IMR-90 (cell line): ENCODE measurements at regions not wholly inside any gene's neighbourhood (a gene's known extent, or its start where the extent isn't known, plus 50 kb on each side); places are given as distances from the start of the nearest gene placed in this dataset.

Source experiments
- ATAC-seq: fragments of 200-7000 bp; cut with Tn5 transposase; 2 replicates; pipeline ENCODE4 v1.9.1; 2020; ENCODE audit warnings: low read depth, mild to moderate bottlenecking, moderate library complexity
- BruUV-seq: library from RNA; stranded (reverse); fragments of 400-500 nt; replicated peaks from 2 replicates; lab custom pipeline; 2021; lab: Mats Ljungman, UMichigan
- CTCF ChIA-PET: fragments of 300-600 bp; formaldehyde crosslinking; extraction: SDS; loops from one replicate; lab custom pipeline; 2021; ENCODE audit warnings: antibody characterized with exemption; lab: Yijun Ruan, JAX
- POLR2A ChIA-PET: fragments of 300-600 bp; sonication (Branson Sonifier 250); formaldehyde crosslinking; loops from one replicate; lab custom pipeline; 2022; ENCODE audit warnings: antibody characterized with exemption; ENCODE audit not compliant: unreplicated experiment; lab: Charles Lee
- DNase-seq: peaks from one replicate; pipeline ENCODE4 v3.0.0; 2013
- H2AFZ ChIP-seq: replicated peaks from 2 replicates; pipeline ENCODE3; 2013; ENCODE audit warnings: low read length, mild to moderate bottlenecking; ENCODE audit not compliant: poor library complexity
- H2AK5ac ChIP-seq: 2 replicates; pipeline ENCODE4 v1.6.1; 2013; ENCODE audit warnings: low read depth, low read length, inconsistent platforms
- H2AK9ac ChIP-seq: replicated peaks from 2 replicates; pipeline ENCODE3; 2013; ENCODE audit warnings: mild to moderate bottlenecking, low read depth, low read length, moderate library complexity; ENCODE audit not compliant: poor library complexity
- H2BK120ac ChIP-seq: 2 replicates; pipeline ENCODE4 v1.6.1; 2013; ENCODE audit warnings: low read depth, low read length, inconsistent platforms
- H2BK15ac ChIP-seq: 3 replicates; pipeline ENCODE4 v1.6.1; 2013; ENCODE audit warnings: low read depth, low read length, inconsistent platforms
- H2BK20ac ChIP-seq: 2 replicates; pipeline ENCODE4 v1.6.1; 2013; ENCODE audit warnings: low read depth, mild to moderate bottlenecking, inconsistent platforms, low read length, moderate library complexity
- H2BK5ac ChIP-seq: 2 replicates; pipeline ENCODE4 v1.6.1; 2013; ENCODE audit warnings: mild to moderate bottlenecking, low read depth, low read length, inconsistent platforms; ENCODE audit not compliant: poor library complexity, severe bottlenecking
- H3K14ac ChIP-seq: replicated peaks from 2 replicates; pipeline ENCODE4 v1.6.1; 2013; ENCODE audit warnings: low read depth, low read length, inconsistent platforms
- H3K18ac ChIP-seq: 2 replicates; pipeline ENCODE4 v1.6.1; 2013; ENCODE audit warnings: low read depth, low read length, control low read depth
- H3K23ac ChIP-seq: 2 replicates; pipeline ENCODE4 v1.6.1; 2013; ENCODE audit warnings: low read depth, low read length, inconsistent platforms
- H3K27ac ChIP-seq: 2 replicates; pipeline ENCODE4 v1.5.1; 2013; ENCODE audit warnings: mild to moderate bottlenecking, control low read depth, low read length; ENCODE audit not compliant: insufficient read depth
- H3K27me3 ChIP-seq: 2 replicates; pipeline ENCODE4 v1.6.1; 2013; ENCODE audit warnings: low read length; ENCODE audit not compliant: control insufficient read depth, insufficient read depth
- H3K36me3 ChIP-seq: 2 replicates; pipeline ENCODE4 v1.6.1; 2013; ENCODE audit warnings: low read length, mixed read lengths; ENCODE audit not compliant: control insufficient read depth, insufficient read depth
- H3K4ac ChIP-seq: 2 replicates; pipeline ENCODE4 v1.6.1; 2013; ENCODE audit warnings: low read depth, low read length, inconsistent platforms
- H3K4me1 ChIP-seq: 2 replicates; pipeline ENCODE4 v1.6.1; 2013; ENCODE audit warnings: low read length, mixed read lengths; ENCODE audit not compliant: control insufficient read depth, insufficient read depth
- H3K4me2 ChIP-seq: 2 replicates; pipeline ENCODE4 v1.6.1; 2013; ENCODE audit warnings: low read depth, mild to moderate bottlenecking, control low read depth, low read length, moderate library complexity
- H3K4me3 ChIP-seq: 2 replicates; pipeline ENCODE4 v1.5.1; 2013; ENCODE audit warnings: low read depth, mild to moderate bottlenecking, control low read depth, low read length, moderate library complexity; ENCODE audit not compliant: insufficient read depth
- H3K56ac ChIP-seq: 2 replicates; pipeline ENCODE4 v1.6.1; 2013; ENCODE audit warnings: low read length, inconsistent platforms; ENCODE audit not compliant: insufficient read depth; ENCODE audit errors: extremely low read depth
- H3K79me1 ChIP-seq, 2 experiments: 2 replicates each; pipeline ENCODE4 v1.6.1; 2013; ENCODE audit warnings: low read length in 2 of 2, inconsistent platforms in 1 of 2, low read depth in 1 of 2
- H3K9ac ChIP-seq: 2 replicates; pipeline ENCODE4 v1.6.1; 2013; ENCODE audit warnings: low read depth, low read length, control low read depth
- H3K9me1 ChIP-seq: 2 replicates; pipeline ENCODE4 v1.6.1; 2013; ENCODE audit warnings: low read length, inconsistent platforms; ENCODE audit not compliant: insufficient read depth
- H3K9me3 ChIP-seq: 2 replicates; pipeline ENCODE4 v1.6.1; 2013; ENCODE audit warnings: low read length; ENCODE audit not compliant: control insufficient read depth, insufficient read depth
- H4K20me1 ChIP-seq: 2 replicates; pipeline ENCODE4 v1.6.1; 2013; ENCODE audit warnings: low read length, inconsistent platforms; ENCODE audit not compliant: insufficient read depth
- H4K5ac ChIP-seq: 2 replicates; pipeline ENCODE4 v1.6.1; 2013; ENCODE audit warnings: mild to moderate bottlenecking, low read depth, low read length, control low read depth
- H4K8ac ChIP-seq, 2 experiments: 2 replicates each; pipeline ENCODE4 v1.6.1; 2013; ENCODE audit warnings: low read depth in 2 of 2, low read length in 2 of 2, control low read depth in 1 of 2, inconsistent platforms in 1 of 2
- H4K91ac ChIP-seq: 2 replicates; pipeline ENCODE4 v1.6.1; 2013; ENCODE audit warnings: low read depth, low read length, inconsistent platforms; ENCODE audit not compliant: insufficient read depth
- BHLHE40 ChIP-seq: fragments of 150-350 bp; IDR thresholded peaks from 2 replicates; pipeline ENCODE4 v1.6.1; 2016; ENCODE audit warnings: mild to moderate bottlenecking, low read depth, low read length
- CEBPB ChIP-seq: IDR thresholded peaks from 2 replicates; pipeline ENCODE4 v1.6.1; 2012; ENCODE audit warnings: low read depth, low read length, improper control_type of control experiment
- CHD1 ChIP-seq: IDR thresholded peaks from 2 replicates; pipeline ENCODE4 v1.6.1; 2012; ENCODE audit warnings: low read depth, low read length, improper control_type of control experiment
- CTCF ChIP-seq: conservative IDR thresholded peaks from 2 replicates; pipeline ENCODE4 v1.5.1; 2012; ENCODE audit warnings: mild to moderate bottlenecking, low read depth, low read length, improper control_type of control experiment
- ELK1 ChIP-seq: fragments of 150-350 bp; IDR thresholded peaks from 2 replicates; pipeline ENCODE4 v1.6.1; 2016; ENCODE audit warnings: low read depth, mild to moderate bottlenecking, low read length, moderate library complexity, borderline replicate concordance
- FOS ChIP-seq: fragments of 150-350 bp; IDR thresholded peaks from 2 replicates; pipeline ENCODE4 v1.6.1; 2016; ENCODE audit warnings: low read depth, low read length
- MAFK ChIP-seq: IDR thresholded peaks from 2 replicates; pipeline ENCODE4 v1.6.1; 2012; ENCODE audit warnings: low read depth, low read length, improper control_type of control experiment
- MAZ ChIP-seq: IDR thresholded peaks from 2 replicates; pipeline ENCODE4 v1.6.1; 2012; ENCODE audit warnings: low read depth, mild to moderate bottlenecking, low read length, improper control_type of control experiment, moderate library complexity, borderline replicate concordance
- MXI1 ChIP-seq: IDR thresholded peaks from 2 replicates; pipeline ENCODE4 v1.6.1; 2012; ENCODE audit warnings: low read depth, mild to moderate bottlenecking, low read length, moderate library complexity, borderline replicate concordance
- NFE2L2 ChIP-seq: fragments of 150-350 bp; IDR thresholded peaks from 2 replicates; pipeline ENCODE4 v1.6.1; 2016; ENCODE audit warnings: low read depth, mild to moderate bottlenecking, low read length
- POLR2A ChIP-seq: IDR thresholded peaks from 2 replicates; pipeline ENCODE4 v1.6.1; 2012; ENCODE audit warnings: mild to moderate bottlenecking, low read depth, low read length
- RAD21 ChIP-seq: IDR thresholded peaks from 2 replicates; pipeline ENCODE4 v1.6.1; 2012; ENCODE audit warnings: low read length, improper control_type of control experiment
- RFX5 ChIP-seq: IDR thresholded peaks from 2 replicates; pipeline ENCODE4 v1.8.0; 2012; ENCODE audit warnings: low read depth, mild to moderate bottlenecking, low read length, moderate library complexity
- SMC3 ChIP-seq: fragments of 150-350 bp; IDR thresholded peaks from 2 replicates; pipeline ENCODE4 v1.6.1; 2016; ENCODE audit warnings: low read depth, mild to moderate bottlenecking, antibody characterized with exemption, low read length, moderate library complexity
- WGBS, 2 experiments: methylation state at CpG; one replicate each; pipeline versions ENCODE4 v1.1.5 to v1.1.7; 2013; ENCODE audit warnings: missing lambda C conversion rate in 2 of 2; ENCODE audit not compliant: insufficient read length in 1 of 2; ENCODE audit errors: extremely low coverage in 2 of 2; 5-methylcytosine and 5-hydroxymethylcytosine counted together
- dilution Hi-C: fragments of 300-500 bp; cut with HindIII; formaldehyde crosslinking; loops from one replicate; pipeline ENCODE4 v1.14.3; 2018; ENCODE audit warnings: low sequenced_read_pairs; ENCODE audit not compliant: unreplicated experiment
- in situ Hi-C: fragments of 300-500 bp; cut with MboI; formaldehyde crosslinking; loops from 3 replicates; pipeline ENCODE4 v1.14.3; 2019; ENCODE audit warnings: low sequenced_read_pairs, inconsistent platforms, mixed read lengths
- intact Hi-C: fragments of 100-400 bp; cut with micrococcal nuclease; formaldehyde crosslinking; loops from 2 replicates; pipeline ENCODE4 v1.10.0; 2022
- TF ChIP-seq, protein P1 (sequence below): fragments of 150-350 bp; IDR thresholded peaks from 2 replicates; pipeline ENCODE4 v1.6.1; 2017; ENCODE audit warnings: mild to moderate bottlenecking, antibody characterized with exemption, low read length, low read depth

- in situ Hi-C loops, result no loop called here
- Histone ChIP-seq H2BK5ac (no peak overlapping the region), H4K20me1 (no peaks in the 10 kb centered on the region), H3K4ac (no peak overlapping the region), H2BK20ac (no peak overlapping the region), H3K4me2 (no peak overlapping the region), H3K27me3 (no peaks in the 10 kb centered on the region), H4K91ac (no peak overlapping the region), H2BK120ac (no peak overlapping the region), H2AFZ (no peak overlapping the region), H4K5ac (no peak overlapping the region), H3K9ac (no peak overlapping the region), H3K9me3 (peaks cover 11% of the 10 kb centered on the region), H2AK9ac (no peak overlapping the region), H3K4me1 (no peaks in the 10 kb centered on the region), H3K79me1 (no peaks in the 10 kb centered on the region), H3K23ac (no peak overlapping the region), H3K4me3 (no peak overlapping the region), H3K18ac (no peak overlapping the region), H4K8ac (no peak overlapping the region), H3K14ac (no peak overlapping the region), H2AK5ac (no peak overlapping the region), H3K36me3 (no peaks in the 10 kb centered on the region), H2BK15ac (no peak overlapping the region), H3K56ac (no peak overlapping the region), H3K27ac (no peak overlapping the region), H3K9me1 (no peaks in the 10 kb centered on the region)
- intact Hi-C loops, result no loop called here
- DNase-seq (no peak), ATAC-seq (no peak)
- ChIA-PET POLR2A (no interaction called here), CTCF (no interaction called here)
- WGBS, 2 experiments, result 11% methylated on average over 4 of the region's 11 CpGs; no CpG with 5 or more reads in 1 of the 2 experiments
- dilution Hi-C loops, result no loop called here
- no TSS peak for BruUV-seq
- TF ChIP-seq CTCF, result no peak
- TF ChIP-seq NFE2L2, result no peak
- no peak for TF ChIP-seq MXI1
- no peak for TF ChIP-seq MAZ
- TF ChIP-seq FOS, result no peak
- no peak for TF ChIP-seq CEBPB
- TF ChIP-seq BHLHE40, result no peak
- TF ChIP-seq POLR2A, result no peak
- no peak for TF ChIP-seq SMC3
- no peak for TF ChIP-seq MAFK
- no peak for TF ChIP-seq RAD21
- TF ChIP-seq, protein P1, sequence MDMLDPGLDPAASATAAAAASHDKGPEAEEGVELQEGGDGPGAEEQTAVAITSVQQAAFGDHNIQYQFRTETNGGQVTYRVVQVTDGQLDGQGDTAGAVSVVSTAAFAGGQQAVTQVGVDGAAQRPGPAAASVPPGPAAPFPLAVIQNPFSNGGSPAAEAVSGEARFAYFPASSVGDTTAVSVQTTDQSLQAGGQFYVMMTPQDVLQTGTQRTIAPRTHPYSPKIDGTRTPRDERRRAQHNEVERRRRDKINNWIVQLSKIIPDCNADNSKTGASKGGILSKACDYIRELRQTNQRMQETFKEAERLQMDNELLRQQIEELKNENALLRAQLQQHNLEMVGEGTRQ, result no peak
- TF ChIP-seq CHD1, result no peak
- no peak for TF ChIP-seq ELK1
- no peak for TF ChIP-seq RFX5
Observed at GRCh38 chr5:116733991-116734975, 159.7 kb upstream of the SEMA6A start.
